Astrocyte of the hippocampus (primary cell): ENCODE measurements at regions not wholly inside any gene's neighbourhood (a gene's known extent, or its start where the extent isn't known, plus 50 kb on each side); places are given as distances from the start of the nearest gene placed in this dataset.
"Not testable (repeated sequence)": the region's sequence is repeated elsewhere in the genome, so short reads cannot be mapped to it uniquely, and the experiment has no call there.

ENCODE experiments used
- DNase-seq: peaks from one replicate; pipeline ENCODE4 v3.0.0; 2011; ENCODE audit warnings: low read depth, low spot score

GRCh38 chr2:125364192-125364983 is 1291.6 kb upstream of the GYPC start:
- no peak for DNase-seq

- no peak for DNase-seq
Measured at GRCh38 chr2:125364984-125365265, 1291.0 kb upstream of the GYPC start.

GRCh38 chr2:125371867-125372266 is 1284.1 kb upstream of the GYPC start:
- DNase-seq, result no peak

- no peak for DNase-seq
Measured at GRCh38 chr2:125373293-125373692, 1282.7 kb upstream of the GYPC start.

GRCh38 chr2:125386074-125386473 is 1269.9 kb upstream of the GYPC start:
- DNase-seq, result no peak

GRCh38 chr2:125397535-125398251 is 1258.3 kb upstream of the GYPC start:
- no peak for DNase-seq

- no peak for DNase-seq
Measured at GRCh38 chr2:125398738-125399524, 1257.0 kb upstream of the GYPC start.

- peak; percentile 92 for DNase-seq
Measured at GRCh38 chr2:125405816-125406215, 1250.1 kb upstream of the GYPC start.

- DNase-seq, result no peak
Measured at GRCh38 chr2:125408874-125409538, 1247.0 kb upstream of the GYPC start.

- no peak for DNase-seq
Measured at GRCh38 chr2:125418483-125418882, 1237.5 kb upstream of the GYPC start.

GRCh38 chr2:125422198-125422770 is 1233.7 kb upstream of the GYPC start:
- not testable (repeated sequence) for DNase-seq

GRCh38 chr2:125424266-125424785 is 1231.6 kb upstream of the GYPC start:
- peak; percentile 11 for DNase-seq

GRCh38 chr2:125427721-125428315 is 1228.1 kb upstream of the GYPC start:
- DNase-seq, result no peak

- DNase-seq, result no peak
Measured at GRCh38 chr2:125444106-125444505, 1211.9 kb upstream of the GYPC start.

GRCh38 chr2:125445495-125445894 is 1210.5 kb upstream of the GYPC start:
- no peak for DNase-seq

GRCh38 chr2:125450092-125450491 is 1205.9 kb upstream of the GYPC start:
- no peak for DNase-seq

GRCh38 chr2:125455110-125455509 is 1200.8 kb upstream of the GYPC start:
- no peak for DNase-seq

- no peak for DNase-seq
Measured at GRCh38 chr2:125456693-125457363, 1199.1 kb upstream of the GYPC start.

- peak; percentile 15 for DNase-seq
Measured at GRCh38 chr2:125471963-125472362, 1184.0 kb upstream of the GYPC start.

GRCh38 chr2:125479143-125479636 is 1176.8 kb upstream of the GYPC start:
- DNase-seq, result no peak
